Stimulated activated CD8-positive, alpha-beta memory T cell treated with anti-CD3 and anti-CD28 coated beads, Interleukin-15, amount 100 ng/mL, for 1 hour (primary cell): ENCODE measurements at regions not wholly inside any gene's neighbourhood (a gene's known extent, or its start where the extent isn't known, plus 50 kb on each side); places are given as distances from the start of the nearest gene placed in this dataset.

ENCODE experiments used
- DNase-seq: peaks from one replicate; pipeline ENCODE4 v3.0.0-alpha.2; 2020; ENCODE audit warnings: low read depth

DNA sequence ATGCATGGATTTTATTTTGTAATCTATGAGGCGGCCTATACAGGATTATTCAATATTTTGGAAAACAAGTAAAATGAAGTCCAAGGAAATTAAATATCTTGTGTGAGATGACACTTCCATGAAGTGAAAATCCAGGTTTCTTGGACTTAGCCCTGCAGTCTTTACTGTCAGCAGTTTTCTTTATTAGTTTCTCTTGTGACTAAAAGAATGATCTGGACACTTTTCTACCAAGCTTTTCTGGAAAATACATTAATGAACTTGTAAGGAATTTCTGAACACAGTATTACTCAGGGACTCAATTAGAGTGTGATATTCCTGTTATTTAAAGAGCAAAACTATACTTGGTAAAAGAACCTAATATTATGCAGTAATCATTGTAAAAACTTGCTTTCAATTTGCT, 610.4 kb upstream of the SLC8A1 start:
- no peak for DNase-seq

DNA sequence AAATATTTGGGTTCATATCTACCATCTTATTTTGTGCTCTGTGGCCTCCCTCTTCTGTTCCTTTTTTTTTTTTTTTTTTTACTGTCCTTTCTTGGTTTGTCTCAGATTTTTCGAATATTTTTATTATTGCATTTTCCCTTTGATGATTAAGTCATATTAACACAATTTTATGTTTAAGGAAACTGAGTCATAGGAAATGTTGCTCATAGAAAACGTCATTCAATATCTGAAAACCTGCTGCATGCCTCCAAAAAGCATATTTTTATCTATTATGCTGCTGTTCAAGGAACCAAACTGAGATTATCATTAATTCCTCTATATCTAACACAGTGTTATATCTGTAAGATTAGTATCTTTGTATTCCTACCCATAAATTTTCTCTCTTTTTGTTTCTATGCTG, 614.3 kb upstream of the SLC8A1 start:
- no peak for DNase-seq

DNA sequence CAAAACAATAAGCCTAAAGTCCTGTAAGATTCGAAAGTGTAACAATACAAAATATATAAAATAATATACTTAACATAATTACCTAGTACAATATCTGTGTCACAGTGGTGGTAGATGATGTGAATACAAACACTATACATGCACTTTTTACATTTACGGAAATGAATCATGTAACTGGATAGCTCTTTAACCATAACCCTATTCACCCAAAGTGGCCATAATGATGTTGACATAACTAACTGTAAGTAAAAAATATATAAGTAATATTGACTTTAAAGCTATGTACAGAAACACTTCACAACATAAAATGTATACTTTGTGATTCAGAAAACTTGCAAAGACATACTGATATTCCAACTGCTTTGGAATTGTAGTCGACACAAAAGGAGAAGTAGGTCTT, 616.9 kb upstream of the SLC8A1 start:
- DNase-seq, result no peak

DNA sequence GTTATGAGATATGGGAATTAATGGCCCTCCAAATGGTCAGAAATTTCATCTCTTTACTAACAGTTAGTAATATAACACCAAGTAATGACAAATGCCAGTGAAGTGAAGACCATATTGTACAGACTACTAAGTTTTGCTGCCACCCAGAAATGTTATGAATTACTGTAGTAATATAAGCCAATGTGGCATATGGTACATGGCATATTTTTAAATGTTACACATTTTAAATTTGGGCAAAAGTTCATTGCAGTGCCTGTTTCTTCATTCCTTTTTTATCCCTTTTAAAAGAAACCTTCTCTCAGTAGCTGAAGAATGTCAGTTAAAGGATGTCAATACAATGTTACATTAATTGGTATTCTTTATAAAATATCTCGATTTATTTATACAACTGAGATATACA, 626.5 kb upstream of the SLC8A1 start:
- no peak for DNase-seq

DNA sequence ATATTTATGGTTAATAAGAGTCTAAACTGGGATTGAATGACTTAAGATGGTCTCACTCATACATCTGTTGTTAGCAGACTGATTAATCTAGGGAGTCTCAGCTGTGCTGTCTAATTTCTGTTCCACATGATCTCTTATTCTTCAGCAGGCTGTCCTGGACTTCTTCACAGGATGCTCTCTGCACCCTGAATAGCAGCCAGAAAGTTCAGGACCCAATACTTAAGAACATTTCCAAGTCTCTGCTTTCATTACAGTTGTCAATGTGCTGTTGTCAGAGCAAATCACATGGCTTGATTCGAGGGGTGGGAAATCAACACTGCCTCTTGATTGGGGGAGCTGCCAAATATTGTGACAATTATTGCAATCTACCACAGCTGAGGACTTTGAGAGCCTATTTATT, 627.1 kb upstream of the SLC8A1 start:
- no peak for DNase-seq

DNA sequence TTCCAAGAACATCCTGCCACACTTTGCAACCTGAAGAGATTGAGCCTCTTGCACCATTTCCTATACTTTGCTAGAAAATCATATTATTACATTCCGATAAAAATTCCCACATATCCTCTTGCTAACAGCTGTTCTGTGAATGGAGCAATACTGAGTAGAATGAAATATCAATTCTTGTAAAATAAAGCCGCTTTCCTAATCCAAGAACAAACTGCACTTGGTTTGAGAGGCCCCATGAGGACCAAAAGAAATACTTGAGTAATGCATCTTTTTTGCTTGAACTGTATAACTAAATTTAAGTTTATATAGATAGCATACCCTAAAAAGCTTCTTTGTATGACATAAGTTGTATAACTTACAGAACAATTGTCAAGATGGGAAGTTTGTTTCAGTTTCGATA, 632.4 kb upstream of the SLC8A1 start:
- no peak for DNase-seq

DNA sequence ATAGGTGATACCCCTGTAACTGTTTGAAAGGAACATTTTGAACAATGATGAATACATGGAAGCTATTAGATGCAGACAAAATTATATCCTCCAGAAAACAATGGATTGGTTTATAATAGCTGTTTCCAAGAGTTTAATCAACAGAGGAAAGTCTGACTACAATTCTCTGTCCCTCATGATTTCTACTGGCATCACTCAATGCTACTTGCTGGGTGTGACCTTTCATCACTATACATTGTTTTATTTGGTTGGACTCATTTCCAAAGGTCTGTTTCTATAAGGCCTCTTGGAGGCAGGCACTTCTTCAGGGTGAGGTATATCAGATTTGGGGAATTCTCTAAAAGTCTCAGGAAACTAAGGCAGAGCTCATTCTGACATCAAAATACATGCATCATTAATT, 636.1 kb upstream of the SLC8A1 start:
- DNase-seq, result no peak

DNA sequence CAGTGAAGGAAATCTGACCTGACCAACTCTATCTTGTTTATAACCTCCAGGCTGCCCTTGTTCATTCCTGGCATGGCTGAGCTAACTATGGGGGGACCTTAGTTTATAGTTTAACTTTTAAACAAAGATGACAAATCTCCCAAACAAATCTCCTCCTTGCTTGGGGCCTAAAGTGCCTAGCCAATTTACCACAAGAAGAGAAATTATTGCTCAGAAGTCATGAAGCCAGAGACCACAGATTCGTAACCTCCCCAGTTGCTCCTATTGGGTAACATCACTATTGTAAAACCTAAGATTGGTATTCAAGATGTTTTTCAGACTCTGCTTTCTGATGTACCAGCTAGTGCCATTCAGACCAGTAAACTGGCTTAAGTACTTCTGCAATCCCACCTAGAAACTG, 649.4 kb upstream of the SLC8A1 start:
- DNase-seq, result no peak

DNA sequence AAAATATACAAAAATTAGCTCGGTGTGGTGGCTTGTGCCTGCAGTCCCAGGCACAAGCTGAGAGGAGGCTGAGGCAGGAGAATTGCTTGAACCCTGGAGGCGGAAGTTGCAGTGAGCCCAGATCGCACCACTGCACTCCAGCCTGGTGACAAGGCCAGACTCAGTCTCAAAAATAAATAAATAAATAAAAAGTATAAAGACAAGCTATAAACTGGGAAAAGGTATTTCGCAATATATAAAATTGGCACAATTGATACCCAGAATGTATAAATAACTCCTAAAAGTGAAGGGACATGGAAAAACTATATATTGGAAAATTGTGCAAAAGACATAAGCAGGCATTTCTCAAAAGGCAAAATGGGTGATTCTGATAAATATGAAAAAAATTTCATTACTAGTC, 657.9 kb upstream of the SLC8A1 start:
- DNase-seq, result no peak

DNA sequence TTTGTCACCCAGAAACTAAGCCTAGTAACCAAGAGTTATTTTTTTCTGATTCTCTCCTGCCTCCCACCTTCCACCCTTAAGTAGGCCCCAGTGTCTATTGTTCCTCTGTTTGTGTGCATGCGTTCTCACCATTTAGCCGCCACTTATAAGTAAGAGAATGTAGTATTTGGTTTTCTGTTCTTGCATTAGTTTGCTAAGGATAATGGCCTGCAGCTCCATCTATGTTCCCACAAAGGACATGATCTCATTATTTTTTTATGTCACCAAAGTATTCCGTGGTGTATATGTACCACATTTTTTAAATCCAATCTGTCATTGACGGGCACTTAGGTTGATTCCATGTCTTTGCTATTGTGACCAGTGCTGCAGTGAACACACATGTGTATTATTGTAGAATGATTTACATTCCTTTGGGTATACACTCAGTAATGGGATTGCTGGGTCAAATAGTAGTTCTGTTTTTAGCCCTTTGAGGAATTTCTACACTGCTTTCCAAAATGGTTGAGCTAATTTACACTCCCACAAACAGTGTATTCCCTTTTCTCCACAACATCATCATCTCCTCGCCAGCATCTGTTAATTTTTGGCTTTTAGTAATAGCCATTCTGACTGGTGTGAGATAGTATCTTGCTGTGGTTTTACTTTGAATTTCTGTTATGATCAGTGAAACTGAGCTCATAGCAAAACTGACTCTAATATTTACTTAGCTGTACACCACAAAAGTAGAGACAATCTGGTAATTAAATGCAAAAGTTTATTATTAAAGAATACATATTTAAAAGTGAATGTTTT, 660.1 kb upstream of the SLC8A1 start:
- DNase-seq, result no peak

DNA sequence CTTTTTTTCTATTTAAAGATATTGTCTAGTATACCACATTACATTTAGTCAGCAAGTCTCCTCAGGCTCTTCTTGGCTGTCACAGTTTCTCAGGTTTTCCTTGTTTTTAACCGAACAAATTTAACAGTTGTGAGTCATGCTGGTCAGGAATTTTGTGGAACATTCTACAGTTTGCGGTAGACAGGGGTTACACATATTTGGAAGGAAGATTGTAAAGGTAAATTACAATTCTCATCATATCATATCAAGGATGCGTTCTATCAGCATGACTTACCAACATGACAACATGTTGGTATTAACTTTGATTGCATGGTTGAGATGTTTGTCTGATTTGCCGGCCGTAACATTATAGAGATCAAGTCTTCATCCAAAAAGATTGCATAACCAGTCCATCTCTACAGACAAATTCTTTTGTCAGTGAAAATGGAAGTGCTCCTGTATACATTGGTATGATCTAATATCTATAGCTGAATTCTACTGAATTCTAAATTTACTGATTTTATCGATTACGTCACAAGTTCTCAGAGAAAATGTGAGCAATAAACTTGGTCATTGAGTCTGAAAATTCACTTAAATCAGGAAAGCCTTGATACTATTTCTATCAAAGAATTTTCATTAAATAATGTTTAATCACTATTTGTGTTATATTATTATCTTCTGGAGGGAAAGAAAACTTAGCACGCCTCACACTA, 664.4 kb upstream of the SLC8A1 start:
- DNase-seq, result no peak

DNA sequence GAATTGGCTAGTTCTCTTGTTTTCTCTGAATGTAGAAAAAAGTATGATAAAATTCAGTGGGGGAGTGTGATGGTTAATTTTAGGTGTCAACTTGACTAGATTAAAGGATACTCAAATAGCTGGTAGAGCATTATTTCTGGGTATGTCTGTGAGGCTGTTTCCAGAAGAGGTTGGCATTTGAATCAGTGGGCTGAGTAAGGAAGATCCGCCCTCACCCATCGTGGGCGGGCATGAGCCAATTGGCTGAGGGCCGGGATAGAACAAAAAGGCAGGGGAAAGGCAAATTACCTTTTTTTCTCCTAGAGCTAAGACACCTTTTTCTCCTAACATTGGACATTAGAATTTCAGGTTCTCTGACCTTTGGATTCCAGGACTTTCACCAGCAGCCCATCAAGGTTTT, 667.6 kb upstream of the SLC8A1 start:
- no peak for DNase-seq

DNA sequence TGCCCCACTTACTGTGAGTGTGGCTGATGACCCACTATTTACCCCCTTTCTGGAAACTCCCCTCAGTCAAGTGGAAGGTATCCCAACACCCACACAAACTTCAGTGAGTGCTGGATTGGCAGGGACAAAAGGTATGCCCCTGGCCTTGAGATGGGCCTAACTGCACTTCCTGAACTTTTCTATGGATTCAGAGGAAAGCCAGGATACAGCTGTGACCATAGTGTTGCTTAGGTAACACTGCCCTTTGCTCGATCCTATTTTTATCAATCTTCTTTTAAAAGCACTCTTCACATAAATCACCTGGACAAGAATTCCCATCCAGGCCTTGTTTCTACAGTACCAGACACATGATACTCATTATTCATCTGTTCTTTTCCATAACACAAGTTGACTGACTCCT, 671.5 kb upstream of the SLC8A1 start:
- DNase-seq, result no peak

DNA sequence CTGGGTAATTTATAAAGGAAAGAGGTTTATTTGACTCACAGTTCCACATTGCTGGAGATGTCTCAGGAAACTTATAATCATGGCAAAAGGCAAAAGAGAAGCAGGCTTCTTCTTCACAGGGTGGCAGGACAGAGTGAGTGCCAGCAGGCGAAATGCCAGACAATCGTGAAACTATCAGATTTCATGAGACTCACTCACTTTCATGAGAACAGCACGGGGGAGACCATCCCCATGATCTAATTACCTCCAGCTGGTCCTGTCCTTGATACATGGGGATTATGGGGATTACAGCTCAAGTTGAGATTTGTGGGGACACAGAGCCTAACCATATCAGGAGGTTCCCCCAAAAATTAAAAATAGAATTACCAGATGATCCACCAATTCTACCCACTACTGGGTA, 675.5 kb upstream of the SLC8A1 start:
- no peak for DNase-seq

DNA sequence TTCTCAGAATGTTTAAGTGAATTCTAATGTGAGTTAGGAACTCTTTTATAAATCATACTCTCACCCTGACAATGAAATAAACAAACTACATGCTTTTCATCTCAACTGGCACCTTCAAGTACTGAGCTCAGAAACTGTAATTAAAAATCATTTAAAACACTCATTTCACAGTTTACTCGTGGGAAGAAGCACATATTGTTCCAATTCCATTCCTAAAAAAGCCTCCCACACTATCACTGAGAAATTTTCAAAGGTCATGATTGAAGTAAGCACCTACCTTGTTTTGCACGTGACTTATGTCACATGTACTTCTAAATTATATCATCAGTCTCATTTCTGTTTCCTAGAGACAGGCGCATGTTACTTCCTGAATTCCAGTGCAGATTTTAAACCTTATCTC, 678.1 kb upstream of the SLC8A1 start:
- DNase-seq, result no peak

DNA sequence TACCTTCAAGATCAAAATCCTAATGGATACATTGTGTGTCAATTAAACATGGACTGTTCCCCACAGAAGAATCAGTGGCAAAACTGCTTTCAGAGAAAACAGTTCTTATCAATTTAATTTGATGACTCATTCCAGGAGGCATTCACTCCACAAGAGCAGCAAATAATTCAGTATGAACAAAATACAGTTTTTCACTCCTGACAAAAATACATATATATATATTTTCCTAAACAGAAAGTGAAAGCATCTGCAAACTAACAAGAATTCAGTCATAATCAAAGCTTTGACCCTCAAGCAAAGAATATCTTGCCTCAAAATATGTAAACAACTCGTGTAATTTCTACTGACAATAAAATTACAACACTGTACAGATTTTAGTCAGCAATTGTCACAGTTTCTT, 685.1 kb upstream of the SLC8A1 start:
- DNase-seq, result no peak

DNA sequence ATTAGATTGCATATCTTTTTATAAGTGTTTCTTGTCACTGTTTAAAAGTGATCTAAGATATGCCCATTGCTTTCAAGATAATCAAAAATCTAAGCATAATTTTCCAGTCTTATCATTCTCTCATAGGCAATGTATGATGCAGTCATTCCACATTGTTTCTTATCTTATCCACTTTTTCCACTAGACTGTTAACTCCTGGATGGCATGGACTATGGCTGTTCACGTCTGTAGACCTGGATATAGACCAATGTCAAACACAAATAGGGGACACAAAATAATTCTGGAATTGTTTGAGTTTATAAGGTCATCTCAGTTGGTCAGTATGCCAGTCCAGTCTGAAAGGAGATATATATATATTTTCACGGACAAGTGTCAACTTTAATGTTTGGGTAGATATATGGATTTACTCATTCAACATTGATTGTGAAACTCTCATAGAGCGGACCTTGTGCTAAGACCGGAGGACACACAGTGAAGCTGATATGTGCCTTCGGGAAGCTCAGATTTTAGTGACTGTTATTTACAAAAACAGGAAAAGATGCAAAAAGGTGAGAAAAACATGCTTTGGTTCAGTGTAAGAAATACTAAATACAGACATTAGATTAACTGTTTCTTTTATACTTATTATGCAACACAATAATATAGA, 689.4 kb upstream of the SLC8A1 start:
- no peak for DNase-seq

DNA sequence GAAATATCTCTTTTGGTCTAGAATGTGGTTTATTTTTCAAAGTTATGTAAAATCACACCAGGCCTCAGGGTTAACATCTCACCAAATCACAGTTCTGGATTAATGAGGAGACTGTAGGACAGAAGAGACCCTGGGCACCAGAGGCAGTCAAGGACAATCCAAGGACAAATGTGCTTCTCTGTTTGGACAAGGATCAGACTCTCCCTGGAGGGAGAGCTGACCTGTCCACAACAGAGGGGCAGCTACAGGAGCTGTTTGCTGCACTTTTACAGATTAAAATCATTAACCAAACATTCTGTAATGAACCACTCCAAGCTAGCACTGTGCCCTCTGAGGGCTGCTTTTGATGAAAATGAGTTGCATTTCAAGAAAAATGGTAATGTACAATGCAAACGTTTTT, 690.6 kb upstream of the SLC8A1 start:
- no peak for DNase-seq

DNA sequence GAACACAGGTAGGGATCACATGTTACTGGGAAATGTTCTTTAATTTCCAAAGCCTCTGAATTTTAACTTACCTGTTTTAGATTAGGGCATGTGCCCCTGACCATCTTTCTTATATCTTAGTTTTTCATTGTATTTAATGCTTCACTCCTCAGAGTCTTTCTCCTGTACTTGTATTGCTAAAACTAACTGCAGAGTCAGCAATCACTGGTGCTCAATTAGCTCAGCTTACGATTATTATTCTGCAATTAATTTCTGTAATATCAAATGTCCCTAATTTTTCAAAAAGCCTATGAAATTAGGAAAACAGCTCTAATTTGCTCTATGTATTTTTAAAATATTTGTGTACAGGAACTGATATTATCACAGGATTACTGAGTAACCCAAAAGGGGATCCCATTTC, 693.2 kb upstream of the SLC8A1 start:
- DNase-seq, result no peak

DNA sequence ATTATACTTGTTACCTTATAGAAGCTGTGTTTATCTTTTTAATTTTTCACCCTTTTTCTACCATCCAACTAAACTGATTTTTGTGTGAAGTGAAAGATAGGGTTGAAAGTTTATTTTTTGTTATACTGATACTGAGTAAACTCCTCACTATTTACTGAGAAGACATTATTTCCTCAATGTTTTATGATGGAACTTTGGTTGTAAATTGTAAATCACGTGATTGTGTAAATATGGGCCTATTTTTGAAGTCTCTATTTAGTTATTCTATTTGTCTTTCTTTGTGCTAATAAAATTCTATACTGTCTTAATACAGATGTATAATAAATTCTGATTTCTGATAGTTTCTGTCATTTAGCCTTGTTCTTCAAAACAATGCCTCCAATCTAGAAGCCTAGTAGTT, 697.2 kb upstream of the SLC8A1 start:
- DNase-seq, result no peak

DNA sequence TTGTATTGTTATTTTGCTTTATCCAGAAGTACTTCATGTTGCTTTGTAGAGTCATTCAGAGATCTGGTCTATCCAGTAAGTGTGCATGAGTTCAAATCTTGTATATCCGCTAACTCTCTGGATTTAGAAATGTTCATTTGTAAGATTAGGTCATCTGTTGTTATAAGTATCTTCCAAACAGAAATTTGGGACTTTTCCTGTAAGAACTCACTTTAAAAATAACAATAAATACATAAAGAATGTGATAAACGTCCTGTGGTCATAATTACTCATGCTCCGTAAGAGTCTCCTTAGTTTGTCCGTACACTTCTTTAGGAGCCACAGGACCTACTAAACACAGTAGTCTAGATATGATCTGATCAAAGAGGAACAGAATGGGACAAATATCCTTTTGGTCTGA, 699.9 kb upstream of the SLC8A1 start:
- DNase-seq, result no peak

DNA sequence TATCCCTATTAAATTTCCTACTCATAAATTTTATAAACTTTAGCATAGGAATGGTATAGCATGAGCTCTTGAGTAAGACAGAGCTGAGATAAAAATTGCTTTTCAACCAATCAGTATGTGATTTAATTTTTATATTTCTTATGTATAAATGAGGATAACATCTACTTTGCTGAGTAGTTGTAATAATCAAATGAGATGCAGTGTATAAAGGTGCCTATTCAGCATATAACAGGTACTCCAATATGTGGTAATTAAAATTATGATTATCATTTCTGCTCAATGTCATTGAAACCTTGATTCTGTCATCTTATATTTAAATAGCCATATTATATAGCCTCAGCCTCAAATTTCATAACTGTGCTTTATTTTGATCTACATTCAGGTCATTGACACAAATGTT, 700.4 kb upstream of the SLC8A1 start:
- no peak for DNase-seq

DNA sequence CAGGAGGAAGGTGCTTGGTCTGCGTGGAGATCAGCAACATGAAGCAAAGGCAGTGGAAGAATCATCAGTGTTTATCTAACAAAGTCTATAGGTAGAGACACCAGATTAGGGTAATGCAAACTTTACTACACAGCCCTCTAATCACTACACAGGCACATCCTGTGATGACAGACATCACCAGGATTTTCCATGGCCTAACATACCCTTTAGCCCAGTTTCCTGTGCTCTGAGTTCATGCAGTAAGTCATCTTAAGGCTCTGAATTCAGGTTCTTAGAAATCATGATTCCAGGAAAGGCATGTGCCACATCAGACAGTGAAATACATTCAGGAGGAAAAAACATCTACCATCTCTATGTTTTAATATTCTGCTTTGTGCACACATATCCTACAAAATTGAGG, 708.5 kb upstream of the SLC8A1 start:
- DNase-seq, result no peak

DNA sequence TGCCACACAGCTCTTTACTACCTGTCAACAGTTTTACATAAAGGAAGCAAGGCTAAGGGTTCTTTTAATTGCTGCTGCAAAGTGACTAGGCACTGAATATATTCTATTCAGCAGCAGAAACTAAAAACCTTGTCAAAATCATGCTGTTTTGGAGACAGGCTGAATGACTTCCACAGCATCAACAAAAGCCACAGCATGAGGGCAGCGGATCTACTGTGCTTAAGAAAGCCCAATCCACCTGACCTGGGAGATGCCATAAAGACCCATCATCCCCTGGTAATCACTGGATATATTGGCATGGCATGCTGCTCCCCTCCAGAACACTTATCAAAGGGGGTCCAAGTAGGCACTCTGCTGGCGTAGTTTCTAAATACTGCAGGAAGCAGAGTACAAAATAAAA, 715.1 kb upstream of the SLC8A1 start:
- DNase-seq, result no peak
